Parathyroid adenoma (tissue), 2 donors: ENCODE measurements at regions not wholly inside any gene's neighbourhood (a gene's known extent, or its start where the extent isn't known, plus 50 kb on each side); places are given as distances from the start of the nearest gene placed in this dataset.

ENCODE experiments used
- H2AFZ ChIP-seq: fragments of 300-600 bp; sonication (generic); one replicate; pipeline ENCODE4 v1.7.0; 2017; ENCODE audit warnings: antibody characterized with exemption, mild to moderate bottlenecking
- H3K27ac ChIP-seq: fragments of 300-600 bp; sonication (generic); one replicate; pipeline ENCODE4 v1.7.0; 2017
- H3K27me3 ChIP-seq: fragments of 300-600 bp; sonication (generic); one replicate; pipeline ENCODE4 v1.7.0; 2017; ENCODE audit warnings: low read length; ENCODE audit not compliant: control insufficient read depth, insufficient read depth
- H3K36me3 ChIP-seq: fragments of 300-600 bp; sonication (generic); one replicate; pipeline ENCODE4 v1.7.0; 2017; ENCODE audit warnings: low read length; ENCODE audit not compliant: control insufficient read depth, insufficient read depth
- H3K4me1 ChIP-seq: fragments of 300-600 bp; sonication (generic); one replicate; pipeline ENCODE4 v1.7.0; 2017; ENCODE audit warnings: control low read depth
- H3K4me2 ChIP-seq: fragments of 300-600 bp; sonication (generic); one replicate; pipeline ENCODE4 v1.7.0; 2017; ENCODE audit warnings: low read length
- H3K4me3 ChIP-seq: fragments of 300-600 bp; sonication (generic); one replicate; pipeline ENCODE4 v1.7.0; 2017; ENCODE audit warnings: low read depth, low read length
- H3K79me2 ChIP-seq: fragments of 300-600 bp; sonication (generic); one replicate; pipeline ENCODE4 v1.7.0; 2017; ENCODE audit warnings: control low read depth
- H3K9ac ChIP-seq: fragments of 300-600 bp; sonication (generic); one replicate; pipeline ENCODE4 v1.7.0; 2017; ENCODE audit warnings: mild to moderate bottlenecking
- H3K9me3 ChIP-seq: fragments of 300-600 bp; sonication (generic); one replicate; pipeline ENCODE4 v1.7.0; 2017; ENCODE audit warnings: low read length; ENCODE audit not compliant: control insufficient read depth
- TF ChIP-seq, protein P1 (sequence below): fragments of 300-600 bp; sonication (generic); IDR thresholded peaks from one replicate; pipeline ENCODE4 v1.7.0; 2017; ENCODE audit warnings: antibody characterized with exemption, mild to moderate bottlenecking
- donor health status: primary hyperparathyroidism.

DNA sequence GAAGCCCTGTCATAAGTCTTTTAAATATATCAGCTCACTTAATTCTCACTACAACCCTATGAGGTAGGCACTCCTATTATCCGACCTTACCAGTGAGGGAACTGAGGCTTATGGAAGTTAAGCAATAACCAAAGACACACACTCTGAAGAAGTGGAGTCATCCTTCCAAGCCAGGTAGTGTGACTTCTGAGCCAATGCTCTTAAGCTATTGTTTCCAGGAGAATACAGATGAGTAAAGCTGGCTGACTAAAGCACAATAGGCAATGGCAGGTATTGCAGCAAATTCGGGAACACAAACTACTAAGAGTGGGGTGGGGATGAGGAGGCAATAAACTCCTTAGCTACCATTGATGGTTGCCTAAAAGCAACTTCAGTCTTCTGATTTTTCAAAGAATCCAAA is 81.8 kb upstream of the KIT start:
- Histone ChIP-seq H3K4me2 (no peak overlapping the region), H3K4me1 (no peaks in the 10 kb centered on the region)

DNA sequence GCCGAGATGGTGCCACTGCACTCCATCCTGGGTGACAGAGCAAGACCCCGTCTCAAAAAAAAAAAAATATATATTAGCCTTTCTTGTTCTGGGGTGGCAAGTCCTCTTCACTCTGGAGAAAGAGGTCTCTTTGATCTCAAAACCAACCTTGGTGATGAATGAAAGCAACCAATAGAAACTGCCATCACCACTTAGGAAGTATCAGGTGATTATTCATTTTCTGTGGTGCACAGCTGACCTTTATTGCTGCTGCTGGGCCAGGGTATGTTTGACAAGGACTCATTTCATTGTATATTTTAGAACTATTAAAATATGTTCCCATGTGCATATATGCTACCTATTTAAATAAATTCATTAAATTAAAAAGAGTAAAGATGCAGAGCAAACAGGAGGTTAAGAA is 76.0 kb upstream of the KIT start:
- Histone ChIP-seq H3K9ac (no peak overlapping the region), H3K79me2 (no peaks in the 10 kb centered on the region)

More for the DNA sequence above, 81.8 kb upstream of the KIT start:
- Histone ChIP-seq H3K27ac (no peak overlapping the region), H2AFZ (no peak overlapping the region), H3K9ac (no peak overlapping the region), H3K36me3 (no peaks in the 10 kb centered on the region), H3K4me3 (no peak overlapping the region), H3K27me3 (no peaks in the 10 kb centered on the region), H3K9me3 (no peaks in the 10 kb centered on the region), H3K79me2 (no peaks in the 10 kb centered on the region)
- TF ChIP-seq, protein P1, sequence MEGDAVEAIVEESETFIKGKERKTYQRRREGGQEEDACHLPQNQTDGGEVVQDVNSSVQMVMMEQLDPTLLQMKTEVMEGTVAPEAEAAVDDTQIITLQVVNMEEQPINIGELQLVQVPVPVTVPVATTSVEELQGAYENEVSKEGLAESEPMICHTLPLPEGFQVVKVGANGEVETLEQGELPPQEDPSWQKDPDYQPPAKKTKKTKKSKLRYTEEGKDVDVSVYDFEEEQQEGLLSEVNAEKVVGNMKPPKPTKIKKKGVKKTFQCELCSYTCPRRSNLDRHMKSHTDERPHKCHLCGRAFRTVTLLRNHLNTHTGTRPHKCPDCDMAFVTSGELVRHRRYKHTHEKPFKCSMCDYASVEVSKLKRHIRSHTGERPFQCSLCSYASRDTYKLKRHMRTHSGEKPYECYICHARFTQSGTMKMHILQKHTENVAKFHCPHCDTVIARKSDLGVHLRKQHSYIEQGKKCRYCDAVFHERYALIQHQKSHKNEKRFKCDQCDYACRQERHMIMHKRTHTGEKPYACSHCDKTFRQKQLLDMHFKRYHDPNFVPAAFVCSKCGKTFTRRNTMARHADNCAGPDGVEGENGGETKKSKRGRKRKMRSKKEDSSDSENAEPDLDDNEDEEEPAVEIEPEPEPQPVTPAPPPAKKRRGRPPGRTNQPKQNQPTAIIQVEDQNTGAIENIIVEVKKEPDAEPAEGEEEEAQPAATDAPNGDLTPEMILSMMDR, result no peak

DNA sequence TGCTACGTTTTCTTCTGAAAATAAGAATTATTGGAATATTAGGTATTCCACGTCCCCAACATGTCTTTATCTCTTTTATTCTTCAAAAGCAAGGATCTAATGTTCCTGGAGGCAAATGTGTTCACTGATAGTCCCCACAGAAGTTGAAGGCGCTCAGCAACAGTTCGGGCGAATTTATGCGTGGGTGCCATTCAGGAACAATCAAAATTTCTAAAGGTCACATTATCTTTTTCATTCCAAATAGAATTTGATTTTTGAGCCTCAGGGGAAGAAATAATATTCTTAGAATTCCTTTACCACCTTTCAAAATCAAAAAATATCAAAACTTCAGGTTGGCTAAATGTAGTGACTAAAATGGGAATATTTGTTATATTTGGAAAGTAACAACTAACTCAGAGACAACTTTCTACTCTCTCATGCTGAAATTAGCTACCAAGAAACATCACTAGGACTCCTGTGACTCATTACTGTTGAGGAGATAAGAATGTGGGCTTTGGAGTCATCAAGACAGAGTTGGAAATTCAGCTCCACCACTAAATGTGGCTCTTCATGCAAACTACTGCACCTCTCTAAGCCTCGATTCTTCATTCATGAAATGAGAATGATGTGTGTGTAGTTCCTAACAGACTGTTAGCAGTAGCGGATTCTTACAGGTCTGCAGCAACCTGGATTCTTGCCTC is 72.3 kb upstream of the KIT start:
- Histone ChIP-seq H3K4me1 (no peaks in the 10 kb centered on the region), H3K9me3 (no peaks in the 10 kb centered on the region), H2AFZ (no peak overlapping the region), H3K27me3 (no peaks in the 10 kb centered on the region), H3K4me3 (no peak overlapping the region), H3K36me3 (no peaks in the 10 kb centered on the region), H3K79me2 (no peaks in the 10 kb centered on the region), H3K27ac (no peak overlapping the region), H3K9ac (no peak overlapping the region), H3K4me2 (no peak overlapping the region)
- TF ChIP-seq, protein P1, result no peak

More for the DNA sequence above, 76.0 kb upstream of the KIT start:
- TF ChIP-seq, protein P1, result no peak
- no peak overlapping the region for H2AFZ ChIP-seq
- H3K27ac ChIP-seq, result no peak overlapping the region
- H3K36me3 ChIP-seq, result no peaks in the 10 kb centered on the region
- no peaks in the 10 kb centered on the region for H3K27me3 ChIP-seq
- no peak overlapping the region for H3K4me3 ChIP-seq
- no peak overlapping the region for H3K4me2 ChIP-seq
- H3K9me3 ChIP-seq, result no peaks in the 10 kb centered on the region
- H3K4me1 ChIP-seq, result no peaks in the 10 kb centered on the region

DNA sequence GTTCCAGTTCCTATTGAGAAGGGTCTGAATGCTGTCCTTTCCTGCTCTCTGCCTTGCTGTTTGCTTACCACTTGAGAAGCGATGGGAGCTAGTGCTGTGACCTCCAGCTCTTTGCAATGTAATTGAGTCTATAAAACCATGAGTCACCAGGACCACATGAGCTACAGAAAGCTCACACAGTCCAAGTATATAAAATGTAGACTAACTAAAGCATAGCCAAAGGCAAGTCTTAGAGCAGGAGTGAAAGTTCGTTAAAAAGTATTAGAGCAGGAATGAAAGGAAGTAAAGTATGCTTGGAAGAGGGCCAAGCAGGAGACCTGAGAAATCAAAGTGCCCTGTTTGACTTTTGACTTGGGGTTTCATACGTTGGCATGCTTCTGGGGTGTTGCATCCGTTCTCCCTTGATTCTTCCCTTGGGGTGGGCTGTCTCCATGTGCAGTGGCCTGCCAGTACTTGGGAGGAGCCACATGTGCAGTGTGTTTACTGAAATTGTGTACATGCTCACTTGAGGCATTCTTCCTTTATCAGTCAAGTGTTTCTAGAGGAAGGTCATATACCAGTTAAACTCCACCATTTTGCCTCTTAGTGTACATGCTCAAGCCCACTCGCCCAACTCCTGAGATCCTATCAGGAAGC is 71.3 kb upstream of the KIT start:
- Histone ChIP-seq H3K27ac (no peak overlapping the region), H3K27me3 (no peaks in the 10 kb centered on the region), H3K9me3 (no peaks in the 10 kb centered on the region), H3K9ac (no peak overlapping the region), H2AFZ (no peak overlapping the region), H3K4me3 (no peak overlapping the region), H3K4me2 (no peak overlapping the region), H3K36me3 (no peaks in the 10 kb centered on the region), H3K79me2 (no peaks in the 10 kb centered on the region), H3K4me1 (no peaks in the 10 kb centered on the region)
- TF ChIP-seq, protein P1, result no peak
